ENCODE measurements at regions not wholly inside any gene's neighbourhood (a gene's known extent, or its start where the extent isn't known, plus 50 kb on each side); places are given as distances from the start of the nearest gene placed in this dataset.

GRCh38 chr18:57991552-57991951, 52.5 kb upstream of the NEDD4L start:
- no peak for DNase-seq (ENCODE audit: low read depth in 3 of 3, low spot score in 2 of 3)

- no peak for DNase-seq (ENCODE audit: low read depth in 3 of 3, low spot score in 2 of 3)
Measured at GRCh38 chr18:57989536-57989935, 54.5 kb upstream of the NEDD4L start.

- DNase-seq (ENCODE audit: low read depth in 3 of 3, low spot score in 2 of 3) = peak in 1 of 3 donors; percentile 21
Measured at GRCh38 chr18:57984490-57985115, 59.4 kb upstream of the NEDD4L start.

GRCh38 chr18:57983965-57984364, 60.1 kb upstream of the NEDD4L start:
- no peak for DNase-seq (ENCODE audit: low read depth in 3 of 3, low spot score in 2 of 3)

GRCh38 chr18:57983472-57983871, 60.6 kb upstream of the NEDD4L start:
- no peak for DNase-seq (ENCODE audit: low read depth in 3 of 3, low spot score in 2 of 3)

- DNase-seq (ENCODE audit: low read depth in 3 of 3, low spot score in 2 of 3) = no peak
Measured at GRCh38 chr18:57982372-57983021, 61.5 kb upstream of the NEDD4L start.

- no peak for DNase-seq (ENCODE audit: low read depth in 3 of 3, low spot score in 2 of 3)
Measured at GRCh38 chr18:57981308-57982028, 62.6 kb upstream of the NEDD4L start.

GRCh38 chr18:57980573-57981307, 63.3 kb upstream of the NEDD4L start:
- no peak for DNase-seq (ENCODE audit: low read depth in 3 of 3, low spot score in 2 of 3)

- DNase-seq (ENCODE audit: low read depth in 3 of 3, low spot score in 2 of 3) = no peak
Measured at GRCh38 chr18:57976230-57976773, 67.7 kb upstream of the NEDD4L start.

- DNase-seq (ENCODE audit: low read depth in 3 of 3, low spot score in 2 of 3) = no peak
Measured at GRCh38 chr18:57975805-57976204, 68.2 kb upstream of the NEDD4L start.

- no peak for DNase-seq (ENCODE audit: low read depth in 3 of 3, low spot score in 2 of 3)
Measured at GRCh38 chr18:57974585-57975265, 69.3 kb upstream of the NEDD4L start.

GRCh38 chr18:57973889-57974288, 70.1 kb upstream of the NEDD4L start:
- DNase-seq (ENCODE audit: low read depth in 3 of 3, low spot score in 2 of 3) = no peak

- DNase-seq (ENCODE audit: low read depth in 3 of 3, low spot score in 2 of 3) = no peak
Measured at GRCh38 chr18:57970356-57971095, 73.5 kb upstream of the NEDD4L start.

GRCh38 chr18:57969824-57970223, 74.2 kb upstream of the NEDD4L start:
- DNase-seq (ENCODE audit: low read depth in 3 of 3, low spot score in 2 of 3) = no peak

GRCh38 chr18:57965246-57965645, 78.8 kb upstream of the NEDD4L start:
- no peak for DNase-seq (ENCODE audit: low read depth in 3 of 3, low spot score in 2 of 3)

GRCh38 chr18:57961876-57962505, 82.0 kb upstream of the NEDD4L start:
- DNase-seq (ENCODE audit: low read depth in 3 of 3, low spot score in 2 of 3) = no peak

- DNase-seq (ENCODE audit: low read depth in 3 of 3, low spot score in 2 of 3) = no peak
Measured at GRCh38 chr18:57961411-57961810, 82.6 kb upstream of the NEDD4L start.

GRCh38 chr18:57959278-57959677, 84.7 kb upstream of the NEDD4L start:
- no peak for DNase-seq (ENCODE audit: low read depth in 3 of 3, low spot score in 2 of 3)

GRCh38 chr18:57957210-57957609, 86.8 kb upstream of the NEDD4L start:
- DNase-seq (ENCODE audit: low read depth in 3 of 3, low spot score in 2 of 3) = no peak
